GM18870 (cell line): ENCODE measurements at regions not wholly inside any gene's neighbourhood (a gene's known extent, or its start where the extent isn't known, plus 50 kb on each side); places are given as distances from the start of the nearest gene placed in this dataset.

ENCODE experiments used
- ATAC-seq: cut with Tn5 transposase; IDR thresholded peaks from one replicate; pipeline ENCODE4 v1.9.1; 2021; ENCODE audit warnings: moderate library complexity; ENCODE audit not compliant: unreplicated experiment

GRCh38 chr13:47831265-47831664 lies 169.8 kb downstream of the SUCLA2 start:
- ATAC-seq, result no peak

GRCh38 chr13:47829690-47830089 lies 171.4 kb downstream of the SUCLA2 start:
- ATAC-seq, result no peak

DNA sequence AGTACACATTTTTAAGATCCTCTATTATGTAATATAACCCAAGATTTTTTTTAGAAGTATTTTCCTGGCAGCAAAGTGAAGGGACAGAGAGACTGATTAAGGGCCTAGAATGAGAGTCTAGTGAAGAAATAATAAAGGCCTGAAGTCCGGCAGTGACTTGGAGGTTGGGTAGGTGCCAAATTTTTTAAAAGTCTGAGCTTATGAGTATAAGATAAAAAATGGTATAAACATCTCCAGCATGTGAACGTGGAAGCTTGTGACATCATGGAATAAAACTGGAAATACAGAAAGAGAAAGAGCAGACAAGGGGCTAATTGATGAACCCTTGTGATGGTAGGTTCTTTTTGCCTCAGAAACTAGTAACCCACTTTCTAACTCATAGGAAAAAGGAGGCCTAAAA lies 174.6 kb downstream of the SUCLA2 start:
- no peak for ATAC-seq

- ATAC-seq, result no peak
Observed at GRCh38 chr13:47822036-47822435, 179.0 kb downstream of the SUCLA2 start.

DNA sequence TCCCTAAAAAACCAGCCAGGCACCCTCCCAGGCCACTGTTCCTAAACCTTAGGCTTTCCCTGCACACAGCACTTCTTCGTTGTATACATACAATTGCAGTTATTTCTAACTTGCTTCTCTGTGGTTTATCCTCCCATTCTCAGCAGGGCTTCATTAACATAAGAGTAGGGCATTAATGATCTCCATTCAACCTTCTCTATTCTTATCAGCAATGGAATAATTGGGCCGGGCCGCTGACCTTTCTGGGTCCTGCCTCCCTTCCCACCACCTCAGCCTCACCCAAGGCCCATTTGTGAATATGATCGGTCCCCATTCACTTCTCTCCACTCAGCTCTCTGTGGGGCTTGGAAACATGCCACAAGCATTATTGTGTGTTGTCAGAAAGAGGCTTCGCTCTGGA lies 184.2 kb downstream of the SUCLA2 start:
- no peak for ATAC-seq

DNA sequence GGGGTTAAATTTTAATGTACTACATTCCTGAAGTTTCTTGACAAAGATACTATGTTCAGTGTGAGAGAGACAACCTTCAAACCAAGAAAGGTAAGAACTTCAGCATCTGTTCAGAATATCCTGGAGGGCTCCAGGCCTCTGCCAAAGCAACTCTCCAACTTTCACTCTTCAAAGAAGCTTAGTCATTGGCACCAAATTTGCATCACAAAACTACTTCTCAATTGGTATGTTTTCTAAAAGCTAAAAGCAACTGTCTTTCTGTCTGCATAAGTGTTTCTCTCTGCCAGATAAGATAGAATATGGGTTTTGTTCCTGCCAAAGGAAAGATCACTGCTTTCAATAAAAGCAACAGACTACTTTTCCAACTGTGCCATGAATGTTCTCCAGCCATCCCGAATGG lies 187.4 kb downstream of the SUCLA2 start:
- no peak for ATAC-seq

DNA sequence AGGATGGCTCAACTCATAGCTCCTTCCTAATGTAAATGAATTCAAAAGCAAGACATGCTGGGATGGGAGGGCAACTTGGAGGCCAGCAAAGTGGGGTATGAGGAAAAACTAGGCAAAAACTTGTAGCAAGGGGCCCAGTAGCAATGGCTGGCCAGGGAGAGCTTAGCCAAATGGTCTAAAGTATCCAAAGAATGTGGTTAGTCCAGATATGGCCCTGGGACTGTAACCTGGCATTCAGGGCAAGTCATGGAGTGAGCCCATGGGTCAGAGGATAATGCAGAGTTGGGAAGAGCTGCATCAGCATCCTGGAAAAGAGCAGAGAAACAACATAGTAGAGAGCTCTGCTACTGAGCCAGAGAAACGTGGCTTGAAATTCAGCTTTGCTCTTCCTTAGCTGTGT lies 191.7 kb downstream of the SUCLA2 start:
- no peak for ATAC-seq

GRCh38 chr13:47803131-47803530 lies 197.9 kb downstream of the SUCLA2 start:
- ATAC-seq, result no peak

- no peak for ATAC-seq
Observed at GRCh38 chr13:47801555-47801954, 199.5 kb downstream of the SUCLA2 start.

GRCh38 chr13:47800593-47800992 lies 200.5 kb downstream of the SUCLA2 start:
- no peak for ATAC-seq

DNA sequence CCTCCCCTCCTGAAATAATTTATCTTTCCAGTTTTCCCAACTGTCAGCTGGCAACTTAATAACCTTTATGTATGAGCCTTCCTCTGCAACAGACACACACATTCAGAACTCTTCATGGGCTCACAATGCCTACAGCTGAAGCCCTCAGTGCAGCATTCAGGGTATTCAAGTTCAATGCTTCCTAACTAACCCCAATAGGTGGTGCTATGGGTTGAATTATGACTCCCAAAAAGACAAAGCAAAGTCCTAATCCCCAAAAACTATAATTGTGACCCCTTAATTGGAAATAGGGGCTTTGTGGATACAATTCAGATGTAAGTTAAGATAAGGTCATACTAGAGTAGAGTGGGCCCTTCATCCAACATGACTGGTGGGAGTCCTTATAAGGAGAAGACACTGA lies 202.2 kb downstream of the SUCLA2 start:
- ATAC-seq, result no peak

- ATAC-seq, result no peak
Observed at GRCh38 chr13:47798194-47798593, 202.9 kb downstream of the SUCLA2 start.

GRCh38 chr13:47796816-47797215 lies 204.3 kb downstream of the SUCLA2 start:
- ATAC-seq, result no peak

DNA sequence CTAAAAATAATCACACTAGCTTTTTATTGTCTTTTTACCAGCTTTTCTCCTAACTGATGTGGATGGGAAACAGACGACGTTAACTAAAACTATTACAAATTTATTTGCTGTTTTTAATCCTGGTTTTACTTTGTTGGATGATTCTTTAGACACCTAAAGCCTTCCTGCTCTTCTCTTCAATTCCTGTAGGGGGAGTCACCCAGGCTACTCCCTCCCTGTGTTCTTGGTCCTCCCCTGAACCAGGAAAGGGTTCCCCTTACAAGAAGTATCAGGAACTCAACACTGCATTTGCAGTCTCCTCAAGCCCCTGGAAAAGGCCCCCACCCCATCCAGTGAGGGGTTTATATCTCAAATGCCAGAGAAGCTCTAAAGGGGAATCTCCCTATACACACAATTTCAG lies 206.1 kb downstream of the SUCLA2 start:
- ATAC-seq, result no peak

DNA sequence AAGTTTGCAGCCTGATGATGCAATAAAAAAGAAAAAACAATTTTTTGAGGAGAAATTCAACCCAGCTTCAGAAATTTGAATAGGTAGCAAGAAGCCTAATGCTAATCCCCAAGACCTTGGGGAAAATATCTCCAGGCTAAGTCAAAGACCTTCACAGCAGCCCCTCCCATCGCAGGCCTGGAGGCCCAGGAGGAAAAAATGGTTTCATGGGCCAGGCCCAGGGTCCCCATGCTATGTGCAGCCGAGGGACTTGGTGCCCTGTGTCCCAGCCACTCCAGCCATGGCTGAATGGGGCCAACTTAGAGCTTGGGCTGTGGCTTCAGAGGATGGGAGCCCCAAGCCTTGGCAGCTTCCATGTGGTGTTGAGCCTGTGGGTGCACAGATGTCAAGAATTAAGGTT lies 210.3 kb downstream of the SUCLA2 start:
- no peak for ATAC-seq

- ATAC-seq, result no peak
Observed at GRCh38 chr13:47788844-47789243, 212.2 kb downstream of the SUCLA2 start.

GRCh38 chr13:47774671-47774994 lies 226.4 kb downstream of the SUCLA2 start:
- no peak for ATAC-seq

GRCh38 chr13:47764817-47765216 lies 236.3 kb downstream of the SUCLA2 start:
- no peak for ATAC-seq

GRCh38 chr13:47757466-47758080 lies 243.5 kb downstream of the SUCLA2 start:
- ATAC-seq, result no peak

DNA sequence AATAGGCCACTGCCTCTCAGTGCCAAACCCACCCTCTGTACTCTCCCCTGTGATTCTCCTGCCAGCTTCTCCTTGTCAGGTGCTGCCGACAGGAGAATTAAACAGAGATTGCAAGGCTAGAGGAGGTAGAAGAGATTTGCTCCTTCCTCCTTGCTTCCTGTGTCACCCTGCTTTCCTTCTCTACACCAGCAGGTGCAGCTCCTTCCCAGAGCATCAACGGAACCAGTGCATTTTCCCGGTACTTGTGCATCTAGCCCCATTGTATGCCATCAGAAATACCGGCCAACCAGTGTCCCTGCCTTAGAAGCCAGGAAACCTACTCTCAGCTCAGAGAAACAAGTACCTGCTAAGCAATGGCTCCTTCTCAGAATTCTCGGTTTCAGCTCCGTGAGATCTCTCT lies 253.2 kb downstream of the SUCLA2 start:
- no peak for ATAC-seq

- ATAC-seq, result no peak
Observed at GRCh38 chr13:47726394-47726793, 274.7 kb downstream of the SUCLA2 start.

DNA sequence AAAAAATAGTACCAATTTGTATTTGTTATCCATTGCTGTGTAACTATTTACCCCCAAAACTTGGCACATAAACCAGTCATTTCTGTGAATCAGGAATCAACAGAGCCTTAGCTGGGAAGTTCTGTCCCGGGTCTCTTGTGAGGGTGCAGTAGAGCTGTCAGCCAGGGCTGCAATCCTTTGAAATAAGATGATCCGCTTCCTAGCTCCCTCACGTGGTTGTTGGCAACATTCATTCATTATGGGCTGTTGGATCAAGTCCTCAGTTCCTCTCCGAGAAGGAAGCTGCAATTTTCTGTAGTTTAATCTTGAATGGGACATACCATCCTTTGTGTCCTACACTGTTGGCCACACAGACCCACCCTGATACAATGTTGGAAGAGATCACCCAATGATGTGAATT lies 277.2 kb downstream of the SUCLA2 start:
- no peak for ATAC-seq

GRCh38 chr13:47719164-47719563 lies 281.9 kb downstream of the SUCLA2 start:
- ATAC-seq, result no peak

DNA sequence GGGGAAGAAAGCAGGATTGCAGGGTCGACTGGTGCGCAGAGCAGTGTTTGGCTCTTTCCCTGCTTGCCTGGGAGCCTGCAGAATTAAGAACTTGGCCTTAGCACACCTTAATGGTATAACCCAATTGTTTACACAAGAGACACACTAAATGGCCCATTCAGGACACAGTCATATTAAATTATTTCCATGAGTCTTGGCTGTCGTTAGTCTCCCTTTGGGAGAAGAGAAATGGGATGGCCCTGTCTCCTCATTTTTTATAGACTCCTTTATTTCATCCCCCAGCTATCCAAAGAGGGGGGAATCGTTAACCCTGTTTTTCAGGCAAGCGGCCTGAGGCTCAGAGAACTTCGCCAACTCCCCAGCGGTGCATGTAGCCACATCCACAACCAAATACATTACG lies 282.5 kb downstream of the SUCLA2 start:
- ATAC-seq, result no peak
